ENCODE measurements at regions not wholly inside any gene's neighbourhood (a gene's known extent, or its start where the extent isn't known, plus 50 kb on each side); places are given as distances from the start of the nearest gene placed in this dataset.

GRCh38 chr4:36010397-36010929, 233.9 kb downstream of the ARAP2 start:
- no peak overlapping the region for H4K8ac ChIP-seq (ENCODE audit: extremely low read depth, insufficient read depth, low read length)
- DNase-seq (ENCODE audit: low read depth in 1 of 2, low spot score in 2 of 2) (no peak), FAIRE-seq (no peak)
- H3K23ac ChIP-seq (ENCODE audit: insufficient read length): no peak overlapping the region
- 0 out of 4 replicates have a peak, but pooled peaks cover 0 to 2% of the 10 kb centered on the region in 2 experiments for H3K9me3 ChIP-seq (ENCODE audit: insufficient read depth in 2 of 2, low read depth in 1 of 2, low read length in 1 of 2)
- no peak overlapping the region for H2BK120ac ChIP-seq (replicated peaks; ENCODE audit: low read depth, low read length)
- ChIA-PET CTCF (ENCODE audit: partially characterized antibody) (no interaction called here), POLR2A (ENCODE audit: partially characterized antibody) (no interaction called here)
- no peak overlapping the region for H4K5ac ChIP-seq (ENCODE audit: insufficient read length, low read depth, low read length)
- H3K4me1 ChIP-seq (replicated peaks in 1 of 4; ENCODE audit: control insufficient read depth in 3 of 4, insufficient read depth in 4 of 4, low read length in 3 of 4): no peaks in the 10 kb centered on the region
- no peak overlapping the region for H2BK12ac ChIP-seq (ENCODE audit: low read depth, low read length)
- H3K14ac ChIP-seq (ENCODE audit: insufficient read length): no peak overlapping the region
- no peak overlapping the region for H2BK15ac ChIP-seq (ENCODE audit: low read length)
- H3K4me2 ChIP-seq (ENCODE audit: insufficient read depth in 1 of 2, low read depth in 2 of 2, low read length in 2 of 2): no peak overlapping the region
- no peak overlapping the region for H3K9ac ChIP-seq (replicated peaks in 1 of 4; ENCODE audit: extremely low read depth in 1 of 4, low read depth in 3 of 4, low read length in 3 of 4)
- no peak overlapping the region for H2AFZ ChIP-seq (ENCODE audit: low read length)
- H3K23me2 ChIP-seq (ENCODE audit: low read depth, low read length): no peaks in the 10 kb centered on the region
- no peak overlapping the region for H3K56ac ChIP-seq (replicated peaks; ENCODE audit: insufficient read length, low read depth, low read length)
- no peaks in the 10 kb centered on the region for H3K36me3 ChIP-seq (ENCODE audit: control insufficient read depth in 2 of 4, insufficient read depth in 4 of 4, low read length in 3 of 4)
- no peak overlapping the region for H2BK20ac ChIP-seq (ENCODE audit: low read length)
- H3K4ac ChIP-seq (replicated peaks; ENCODE audit: insufficient read length, low read depth, low read length): no peak overlapping the region
- H4K20me1 ChIP-seq (replicated peaks in 1 of 2; ENCODE audit: control insufficient read depth in 1 of 2, insufficient read depth in 2 of 2, low read length in 2 of 2): no peaks in the 10 kb centered on the region
- no peaks in the 10 kb centered on the region for H3K79me2 ChIP-seq (ENCODE audit: control insufficient read depth in 1 of 2, insufficient read depth in 2 of 2, low read length in 2 of 2)
- H3K27me3 ChIP-seq (replicated peaks in 1 of 4; ENCODE audit: control insufficient read depth in 3 of 4, extremely low read depth in 1 of 4, insufficient read depth in 3 of 4, low read length in 3 of 4): no peaks in the 10 kb centered on the region
- H3K27ac ChIP-seq (ENCODE audit: low read depth, low read length): no peak overlapping the region
- H3K79me1 ChIP-seq (ENCODE audit: low read depth, low read length): no peaks in the 10 kb centered on the region
- H3K4me3 ChIP-seq (ENCODE audit: extremely low read depth in 1 of 4, insufficient read depth in 2 of 4, low read depth in 3 of 4, low read length in 4 of 4): no peak overlapping the region
- H4K91ac ChIP-seq (replicated peaks; ENCODE audit: insufficient read length, low read length): no peak overlapping the region
- no peak overlapping the region for H2BK5ac ChIP-seq (ENCODE audit: low read depth, low read length)
- no peak overlapping the region for H3K18ac ChIP-seq (ENCODE audit: extremely low read depth, low read length)
- WGBS, 2 experiments (ENCODE audit: extremely low coverage in 1 of 2, insufficient coverage in 1 of 2, insufficient read length in 1 of 2, insufficient replicate concordance in 2 of 2, low coverage in 1 of 2, low lambda C conversion rate in 2 of 2, missing lambda C conversion rate in 1 of 2): 97% methylated on average over 4 of the region's 4 CpGs; no CpG with 5 or more reads in 1 of the 2 experiments
- H2AK5ac ChIP-seq (ENCODE audit: low read depth, low read length): no peak overlapping the region
- TF ChIP-seq ZNF274 (IDR thresholded peaks at IDR 0.05; ENCODE audit: borderline replicate concordance, extremely low read depth, low read length) (no peak), KDM5A (IDR thresholded peaks at IDR 0.05; ENCODE audit: low read length) (no peak), GTF2F1 (IDR thresholded peaks at IDR 0.05; ENCODE audit: borderline replicate concordance, low read depth, low read length) (no peak), POLR2AphosphoS5 (IDR thresholded peaks at IDR 0.05; ENCODE audit: low read depth, low read length) (no peak), SIRT6 (IDR thresholded peaks at IDR 0.05; ENCODE audit: low read length) (no peak), JUND (IDR thresholded peaks at IDR 0.05; ENCODE audit: low read length) (no peak), SAP30 (IDR thresholded peaks at IDR 0.05; ENCODE audit: insufficient read depth, insufficient replicate concordance, low read length) (no peak), RFX5 (IDR thresholded peaks at IDR 0.05; ENCODE audit: borderline replicate concordance, low read depth, low read length) (no peak), SP2 (IDR thresholded peaks at IDR 0.05; ENCODE audit: low read length) (no peak), POU5F1 (IDR thresholded peaks at IDR 0.05; ENCODE audit: low read depth, low read length) (no peak), CREB1 (IDR thresholded peaks at IDR 0.05) (no peak)
